NCI-H146 (cell line): ENCODE measurements at regions not wholly inside any gene's neighbourhood (a gene's known extent, or its start where the extent isn't known, plus 50 kb on each side); places are given as distances from the start of the nearest gene placed in this dataset.
"Not testable (repeated sequence)": the region's sequence is repeated elsewhere in the genome, so short reads cannot be mapped to it uniquely, and the experiment has no call there.

Experiments used
- DNase-seq: peaks from one replicate; lab custom pipeline; 2025; lab: John Stamatoyannopoulos, UW

DNA sequence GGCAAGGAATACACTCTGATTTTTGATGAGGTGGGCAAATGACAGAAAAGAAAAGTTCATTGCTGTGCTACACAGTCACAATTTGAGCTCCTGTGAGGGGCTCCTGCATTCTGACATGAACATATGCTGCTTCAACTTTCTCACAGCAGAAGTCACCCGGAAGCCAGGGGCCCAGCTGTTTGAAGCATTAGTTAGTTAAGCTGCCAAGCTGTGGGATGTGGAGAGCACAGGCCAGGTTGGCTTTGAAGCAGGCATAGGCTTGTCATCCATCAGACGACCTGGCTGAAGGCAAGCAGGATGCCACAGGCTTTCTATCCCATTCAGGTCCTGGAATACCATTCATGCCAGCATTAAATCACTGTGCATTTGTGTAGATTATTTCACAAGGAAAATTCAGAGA is 63.1 kb downstream of the MTNR1B start:
- no peak for DNase-seq

DNA sequence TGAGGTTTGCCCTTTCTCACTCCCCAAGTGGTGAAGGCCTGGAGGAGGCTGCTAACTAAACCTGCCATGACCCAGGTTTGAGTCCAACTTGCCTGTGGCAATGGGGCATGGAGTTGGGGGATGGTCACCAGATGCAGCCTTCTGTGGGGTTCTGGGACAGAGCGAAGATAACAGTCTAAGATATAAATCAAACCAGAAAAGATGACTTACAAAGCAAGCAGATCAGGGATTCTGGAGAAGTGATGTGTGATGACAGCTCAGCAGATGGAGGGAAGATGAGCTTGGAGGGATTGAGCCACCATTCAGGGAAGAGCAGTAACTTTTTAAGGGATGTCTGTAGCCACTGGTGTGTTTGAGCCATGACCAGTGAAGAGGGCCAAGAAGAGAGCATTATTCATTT is 63.6 kb downstream of the MTNR1B start:
- DNase-seq, result no peak

DNA sequence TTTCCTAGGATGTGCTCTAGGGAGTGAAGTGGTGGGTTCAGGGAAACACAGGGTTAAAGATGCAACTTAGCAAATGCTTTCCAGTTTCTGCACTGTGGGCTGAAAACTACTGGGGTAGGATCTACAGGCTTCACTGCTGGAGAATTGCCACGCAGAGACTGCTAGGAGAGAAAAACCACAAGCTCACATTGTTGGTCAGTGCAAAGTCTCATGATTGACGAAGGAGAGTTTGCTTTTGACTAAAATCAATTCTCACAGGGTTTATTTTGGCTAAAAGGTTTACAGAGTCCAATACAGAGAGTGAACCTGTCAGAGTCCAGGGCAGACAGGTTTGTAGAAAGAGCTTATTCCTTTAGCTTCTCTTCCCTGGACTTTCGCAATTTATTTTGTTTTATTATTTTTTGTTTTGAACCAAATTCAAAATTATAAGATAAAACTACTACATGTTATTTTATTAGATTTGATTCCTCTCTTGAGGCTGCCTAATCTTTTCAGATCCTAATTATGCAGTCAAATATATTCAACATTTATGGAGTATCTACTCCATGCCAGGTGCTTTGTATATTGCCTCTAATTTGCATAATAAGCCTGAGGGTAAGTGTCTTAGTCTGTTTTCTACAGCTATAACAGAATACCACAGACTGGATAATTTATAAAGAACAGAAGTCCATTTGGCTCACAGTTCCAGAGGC is 64.7 kb downstream of the MTNR1B start:
- no peak for DNase-seq

- DNase-seq, result no peak
Measured at GRCh38 chr11:93034723-93035039, 65.2 kb downstream of the MTNR1B start.

- DNase-seq, result no peak
Measured at GRCh38 chr11:93038521-93038920, 69.1 kb downstream of the MTNR1B start.

DNA sequence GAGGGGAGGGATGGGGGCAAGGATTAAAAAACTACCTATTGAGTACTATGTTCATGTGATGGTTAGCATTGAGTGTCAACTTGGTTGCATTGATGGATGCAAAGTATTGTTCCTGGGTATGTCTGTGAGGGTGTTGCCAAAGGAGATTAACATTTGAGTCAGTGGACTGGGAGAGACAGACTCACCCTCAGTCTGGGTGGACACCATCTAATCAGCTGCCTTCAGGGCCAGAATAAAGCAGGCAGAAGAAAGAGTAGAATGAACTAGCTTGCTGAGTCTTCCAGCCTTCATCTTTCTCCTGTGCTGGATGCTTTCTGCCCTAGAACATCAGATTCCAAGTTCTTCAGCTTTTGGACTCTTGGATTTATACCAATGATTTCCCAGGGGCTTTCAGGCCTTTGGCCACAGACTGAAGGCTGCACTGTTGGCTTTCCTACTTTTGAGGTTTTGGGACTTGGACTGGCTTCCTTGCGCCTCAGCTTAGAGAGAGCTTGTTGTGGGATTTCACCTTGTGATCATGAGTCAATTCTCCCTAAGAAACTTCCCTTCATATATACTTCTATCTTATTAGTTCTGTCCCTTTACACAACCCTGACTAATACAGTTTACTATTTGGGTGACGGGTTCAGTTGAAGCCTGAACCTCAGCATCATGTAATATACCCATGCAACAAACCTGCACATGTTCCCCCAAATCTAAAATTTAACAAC is 70.2 kb downstream of the MTNR1B start:
- DNase-seq, result no peak

DNA sequence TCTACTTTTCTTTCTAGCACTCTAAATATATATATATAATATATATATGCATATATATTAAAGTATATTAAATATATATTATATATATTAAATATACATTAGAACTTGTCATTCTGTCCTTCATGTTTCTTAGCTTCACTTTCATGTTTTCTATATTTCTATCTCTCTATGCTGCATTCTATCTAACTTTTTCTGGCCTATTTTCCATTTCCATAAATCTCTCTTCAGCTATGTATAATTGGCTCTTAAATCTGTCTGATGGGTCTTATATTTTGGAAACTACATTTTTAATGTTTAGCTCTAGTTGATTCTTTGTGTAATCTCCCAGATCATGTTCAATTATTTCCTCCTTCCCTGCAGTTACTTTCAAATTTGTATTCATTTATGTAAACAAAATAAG is 72.2 kb downstream of the MTNR1B start:
- no peak for DNase-seq

- DNase-seq, result not testable (repeated sequence)
Measured at GRCh38 chr11:93043186-93043585, 73.7 kb downstream of the MTNR1B start.

DNA sequence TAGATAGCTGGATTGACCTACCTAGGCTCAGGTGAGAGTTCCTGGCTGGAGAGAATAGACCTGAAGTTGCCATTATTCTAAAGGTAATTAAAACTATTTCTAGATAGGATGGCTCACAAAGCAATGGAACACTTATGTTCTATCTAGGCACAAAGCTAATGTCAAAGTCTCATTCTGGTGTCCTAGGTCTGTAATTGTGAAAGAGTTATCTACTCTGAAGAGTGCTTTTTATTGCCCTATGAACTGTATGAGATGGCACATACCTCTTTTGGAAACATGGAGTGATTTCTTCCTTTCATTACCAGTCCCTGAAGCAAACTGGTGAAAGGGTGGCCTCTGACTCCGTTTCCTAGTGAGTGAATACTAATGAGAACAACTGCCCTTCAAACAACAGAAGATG is 80.3 kb downstream of the MTNR1B start:
- DNase-seq, result no peak

DNA sequence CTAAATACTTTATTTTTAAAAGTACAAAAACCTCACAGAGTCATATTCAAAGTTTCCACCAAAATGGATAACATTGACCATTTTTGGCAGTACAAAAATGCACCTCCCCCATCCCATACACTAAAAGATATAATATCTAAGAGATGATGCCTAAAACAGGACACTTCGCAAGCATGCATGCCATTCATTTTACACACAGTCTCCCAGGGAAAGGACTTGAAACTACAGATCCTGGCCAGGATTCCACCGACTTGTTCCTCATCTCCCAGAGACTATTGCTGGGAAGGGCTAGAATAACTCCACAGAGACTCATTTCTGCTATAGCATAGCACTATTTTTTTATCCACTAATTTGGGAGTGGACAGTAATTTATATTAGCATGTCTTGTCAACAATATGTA is 81.7 kb downstream of the MTNR1B start:
- DNase-seq, result no peak

DNA sequence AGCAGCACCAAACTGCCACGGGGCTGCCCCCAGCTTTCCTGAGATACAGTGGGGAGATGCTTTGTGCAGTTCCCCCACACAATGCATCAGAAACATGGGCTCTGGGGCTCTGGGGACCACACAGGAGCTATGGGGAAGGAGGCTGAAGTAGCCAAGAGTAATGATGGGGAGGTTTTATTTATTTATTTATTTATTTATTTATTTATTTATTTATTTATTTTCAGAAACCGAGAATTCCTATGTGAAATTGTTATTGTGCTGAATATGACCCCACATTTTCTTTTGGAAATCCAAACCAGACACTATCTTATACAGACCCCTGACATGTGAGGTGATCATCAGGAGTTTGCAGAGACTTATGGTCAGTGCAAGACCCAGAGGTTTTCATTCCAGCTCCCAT is 84.4 kb downstream of the MTNR1B start:
- no peak for DNase-seq

- DNase-seq, result no peak
Measured at GRCh38 chr11:93054279-93054678, 84.8 kb downstream of the MTNR1B start.

GRCh38 chr11:93054881-93055280 is 85.4 kb downstream of the MTNR1B start:
- no peak for DNase-seq

DNA sequence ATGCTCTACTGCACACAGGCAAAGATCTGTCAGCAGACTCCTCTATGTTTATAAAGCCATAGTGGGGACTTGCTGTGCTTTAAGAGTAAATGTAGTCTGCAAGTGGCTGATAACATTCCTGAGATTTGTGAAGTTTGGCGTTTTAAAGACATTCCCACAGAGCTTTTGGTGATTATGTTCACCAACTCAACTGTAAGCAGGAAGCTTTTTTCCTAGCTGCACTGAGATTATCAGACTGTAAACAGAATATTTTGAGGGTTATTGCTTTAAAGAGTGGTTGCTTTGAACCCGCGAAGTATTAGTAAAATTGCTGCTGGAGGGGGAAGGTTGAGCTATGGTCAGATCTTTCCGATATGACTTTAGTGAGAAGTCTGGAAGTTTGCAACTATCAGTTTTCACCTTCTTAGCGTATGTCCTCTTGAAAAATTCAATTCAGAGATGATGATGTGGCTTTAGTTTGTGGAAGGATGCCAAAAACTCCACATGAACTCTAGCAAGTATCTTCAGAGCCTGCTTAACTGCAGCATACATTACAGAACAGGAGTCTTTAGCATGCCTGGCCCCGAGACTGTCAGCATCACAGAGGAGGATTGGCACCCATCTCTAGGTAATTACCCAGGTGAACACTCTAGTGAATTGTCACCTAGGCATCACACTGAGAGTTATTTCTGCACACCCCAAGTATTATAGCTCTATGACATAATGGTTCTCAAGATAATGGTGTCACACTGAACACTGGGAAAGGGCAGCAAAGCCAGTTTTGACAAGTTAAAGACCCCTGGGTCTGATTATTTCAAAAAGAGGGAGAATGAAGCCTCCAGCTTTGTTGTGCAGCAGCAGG is 89.9 kb downstream of the MTNR1B start:
- no peak for DNase-seq

DNA sequence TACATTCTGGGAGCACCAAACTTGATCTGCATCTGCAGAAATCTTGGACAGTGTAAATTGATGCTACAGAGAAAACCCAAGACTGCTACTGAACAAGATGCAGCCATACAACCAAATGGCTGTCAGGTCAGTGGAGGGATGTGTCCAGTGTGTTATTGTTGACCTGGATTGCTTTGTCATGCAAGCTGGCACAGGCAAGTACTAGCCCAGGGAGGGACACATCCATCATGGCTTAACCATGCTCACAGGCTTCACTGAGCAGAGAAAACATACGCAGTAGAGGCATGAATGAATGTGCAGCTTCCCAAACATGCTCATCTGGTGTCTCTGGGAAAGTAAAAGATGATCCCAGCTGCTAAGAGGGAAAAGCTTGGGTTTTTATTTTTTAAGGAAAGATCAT is 93.6 kb downstream of the MTNR1B start:
- DNase-seq, result no peak

- not testable (repeated sequence) for DNase-seq
Measured at GRCh38 chr11:93065074-93065674, 95.7 kb downstream of the MTNR1B start.

- no peak for DNase-seq
Measured at GRCh38 chr11:93067881-93068390, 98.5 kb downstream of the MTNR1B start.

DNA sequence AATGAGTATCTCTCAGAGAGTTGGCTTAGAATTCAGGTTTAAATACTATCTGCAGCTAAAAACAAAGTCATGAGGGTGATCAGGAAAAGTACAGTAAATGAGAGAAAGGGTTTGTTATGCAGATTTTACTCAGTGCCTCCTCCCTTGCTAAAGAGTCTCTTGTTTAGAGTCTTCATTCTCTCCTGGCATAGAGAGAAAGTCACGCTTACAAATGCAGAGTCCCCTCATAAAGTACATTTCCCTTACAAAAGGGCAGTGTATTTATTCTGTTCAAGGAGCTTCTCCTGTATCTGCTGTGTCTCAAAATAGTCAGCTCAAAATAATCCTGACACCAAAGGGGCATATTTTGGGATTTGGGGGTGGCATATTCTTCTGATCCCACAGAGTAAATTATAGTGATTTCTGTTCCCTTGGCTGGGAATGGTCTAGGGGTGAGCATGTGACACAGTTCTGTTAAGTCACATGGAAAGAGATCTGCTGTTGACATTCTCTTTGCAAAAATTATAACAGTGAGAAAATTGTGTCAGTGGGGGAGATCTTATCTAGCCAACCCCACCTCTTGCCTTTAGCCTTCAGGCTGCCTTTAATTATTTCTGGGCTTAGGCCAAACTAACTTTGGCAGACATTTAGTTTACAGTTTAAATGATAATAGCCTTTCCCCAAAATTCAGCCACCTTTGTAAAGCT is 102.9 kb downstream of the MTNR1B start:
- DNase-seq, result no peak

- DNase-seq, result no peak
Measured at GRCh38 chr11:93073026-93073425, 103.6 kb downstream of the MTNR1B start.

DNA sequence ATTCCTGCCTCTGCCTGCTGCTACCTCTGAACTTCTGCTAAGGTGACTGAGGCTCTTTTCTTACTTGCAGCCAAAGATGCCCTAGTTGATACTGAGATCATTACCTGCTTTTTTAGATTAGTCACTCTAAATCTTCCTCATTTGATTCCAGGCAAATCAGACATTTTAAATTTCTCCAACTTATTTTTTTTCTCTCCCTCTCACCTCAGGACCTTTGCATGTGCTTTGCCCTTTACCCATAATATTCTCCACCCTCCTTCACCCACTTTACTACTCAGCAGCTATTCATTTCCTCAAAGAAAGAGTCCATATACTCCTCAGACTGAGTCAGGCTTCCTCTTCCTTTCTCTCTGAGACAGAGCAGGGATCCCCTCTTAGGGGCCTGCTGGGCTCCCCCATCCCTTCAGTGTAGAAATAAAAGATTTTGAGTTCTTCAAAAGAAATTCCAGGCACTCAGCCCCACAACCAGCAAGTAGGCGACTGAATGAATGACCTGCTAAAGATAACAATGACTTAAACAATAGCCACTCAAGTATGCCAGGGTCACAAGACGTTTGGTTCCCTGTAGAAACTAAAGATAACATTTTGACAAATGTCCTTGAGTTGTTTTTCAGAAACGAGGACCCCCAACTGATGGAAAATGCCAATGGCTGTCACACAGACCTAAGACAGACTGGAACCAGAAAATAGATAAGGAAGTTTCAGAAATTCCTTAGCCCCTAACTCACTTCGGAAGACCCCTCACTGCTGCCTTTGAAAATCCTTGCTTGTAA is 104.2 kb downstream of the MTNR1B start:
- no peak for DNase-seq

- DNase-seq, result no peak
Measured at GRCh38 chr11:93074352-93074751, 104.9 kb downstream of the MTNR1B start.
